ENCODE measurements at regions not wholly inside any gene's neighbourhood (a gene's known extent, or its start where the extent isn't known, plus 50 kb on each side); places are given as distances from the start of the nearest gene placed in this dataset.

- no peak overlapping the region for H3K4me3 ChIP-seq (ENCODE audit: low read depth, low read length)
- DNase-seq (ENCODE audit: low read depth), result no peak
Observed at GRCh38 chr2:8539743-8540551, 141.9 kb upstream of the ID2 start.

DNA sequence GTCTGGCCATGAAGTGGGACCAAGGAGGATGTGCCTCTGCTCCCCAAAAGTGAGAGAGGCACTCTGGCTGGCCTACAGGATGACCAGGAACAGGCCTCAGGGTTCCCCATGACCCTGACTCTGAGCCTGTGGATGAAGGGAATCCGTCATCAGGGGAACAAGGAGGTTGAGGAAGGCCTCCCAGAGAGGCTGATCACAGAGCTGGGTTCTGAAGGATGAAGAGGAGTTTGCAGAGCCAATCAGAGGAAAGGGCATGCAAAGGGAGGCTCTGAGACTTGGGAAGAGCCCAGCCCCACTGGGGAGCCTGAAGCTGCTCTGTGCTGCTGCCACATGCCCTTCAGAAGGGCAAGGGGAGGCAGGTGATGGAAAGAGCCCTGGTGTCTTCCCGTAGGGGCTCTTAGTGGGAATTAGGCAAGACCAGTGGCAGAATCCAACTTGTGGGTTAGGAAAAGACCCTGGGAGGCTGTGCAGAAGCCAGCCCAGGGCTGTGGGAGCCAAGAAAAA is 141.3 kb upstream of the ID2 start:
- H3K4me3 ChIP-seq (ENCODE audit: low read depth, low read length), result no peak overlapping the region

DNA sequence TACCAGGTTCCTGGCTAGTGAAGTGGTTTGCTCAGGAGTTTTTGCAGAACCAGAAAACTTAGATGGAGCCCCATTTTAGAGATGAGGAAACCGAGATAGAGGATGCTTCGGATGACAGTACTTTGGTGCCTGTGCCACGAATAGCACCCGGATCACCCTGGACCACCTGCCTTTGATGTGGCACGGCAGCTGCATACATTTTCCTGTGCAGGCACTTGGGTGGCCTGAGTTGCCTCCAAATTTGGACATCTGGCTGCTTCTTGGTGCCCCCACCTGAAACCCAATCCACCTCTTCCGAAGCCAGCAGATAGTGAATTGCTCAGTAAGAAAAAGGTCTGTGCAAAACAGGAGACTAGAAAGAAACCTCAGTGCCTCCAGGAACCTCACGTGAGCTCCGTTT is 140.6 kb upstream of the ID2 start:
- DNase-seq (ENCODE audit: low read depth), result no peak
- no peak overlapping the region for H3K4me3 ChIP-seq (ENCODE audit: low read depth, low read length)

More for the DNA sequence above, 141.3 kb upstream of the ID2 start:
- no peak for DNase-seq (ENCODE audit: low read depth)

DNA sequence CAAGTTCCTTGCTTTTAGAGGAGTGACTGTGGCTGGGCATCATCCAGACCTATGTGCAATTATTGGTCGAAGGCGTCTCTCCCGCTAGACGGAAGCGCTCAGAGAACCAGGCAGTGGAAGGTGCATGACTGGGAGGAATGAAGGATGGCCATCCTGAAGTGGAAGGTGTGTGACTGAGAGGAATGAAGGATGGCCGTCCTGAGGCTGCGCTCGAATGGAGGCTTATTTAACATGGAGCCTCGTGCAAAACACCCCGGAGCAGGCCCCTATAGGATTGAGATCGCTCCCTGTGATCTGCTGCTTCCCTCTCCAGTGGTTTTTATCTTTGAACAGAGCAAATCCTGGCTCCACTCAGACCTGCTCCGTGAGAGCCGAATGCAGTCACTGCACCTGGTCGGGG is 140.2 kb upstream of the ID2 start:
- no peak overlapping the region for H3K4me3 ChIP-seq (ENCODE audit: low read depth, low read length)
- no peak for DNase-seq (ENCODE audit: low read depth)

DNA sequence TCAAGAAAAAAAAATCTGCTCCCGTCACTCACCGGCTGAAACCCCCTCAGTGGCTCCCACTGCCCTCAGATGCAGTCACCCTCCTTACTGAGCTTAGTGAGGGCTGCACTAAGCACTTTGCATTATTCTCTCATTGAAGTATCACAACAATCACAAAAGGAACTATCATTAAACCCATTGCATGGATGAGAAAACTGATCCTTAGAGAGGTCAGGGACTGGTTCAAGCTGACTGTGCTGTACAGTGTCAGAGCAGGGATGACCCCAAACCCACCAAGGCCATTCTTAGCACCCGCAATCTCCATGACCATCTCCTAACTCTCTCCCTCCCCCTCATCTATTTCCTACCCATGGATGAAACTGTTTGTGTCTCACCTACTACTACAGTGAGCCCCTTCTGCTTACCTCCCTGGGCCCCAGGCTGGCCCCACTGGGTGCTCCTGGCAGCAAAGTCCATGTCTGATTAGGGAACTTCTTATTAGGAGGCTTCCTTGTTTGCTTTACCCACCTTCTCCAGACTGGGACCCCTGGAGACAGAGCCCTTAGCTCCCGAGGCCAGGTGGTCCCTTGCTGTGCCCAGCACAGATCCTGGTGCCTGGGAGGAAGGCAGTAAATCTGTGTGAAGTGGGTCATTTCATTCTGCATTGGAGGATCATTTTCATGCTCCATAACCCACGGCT is 139.3 kb upstream of the ID2 start:
- H3K4me3 ChIP-seq (ENCODE audit: low read depth, low read length), result no peak overlapping the region
- DNase-seq (ENCODE audit: low read depth), result no peak

GRCh38 chr2:8543060-8543382 is 138.8 kb upstream of the ID2 start:
- no peak overlapping the region for H3K4me3 ChIP-seq (ENCODE audit: low read depth, low read length)
- no peak for DNase-seq (ENCODE audit: low read depth)

DNA sequence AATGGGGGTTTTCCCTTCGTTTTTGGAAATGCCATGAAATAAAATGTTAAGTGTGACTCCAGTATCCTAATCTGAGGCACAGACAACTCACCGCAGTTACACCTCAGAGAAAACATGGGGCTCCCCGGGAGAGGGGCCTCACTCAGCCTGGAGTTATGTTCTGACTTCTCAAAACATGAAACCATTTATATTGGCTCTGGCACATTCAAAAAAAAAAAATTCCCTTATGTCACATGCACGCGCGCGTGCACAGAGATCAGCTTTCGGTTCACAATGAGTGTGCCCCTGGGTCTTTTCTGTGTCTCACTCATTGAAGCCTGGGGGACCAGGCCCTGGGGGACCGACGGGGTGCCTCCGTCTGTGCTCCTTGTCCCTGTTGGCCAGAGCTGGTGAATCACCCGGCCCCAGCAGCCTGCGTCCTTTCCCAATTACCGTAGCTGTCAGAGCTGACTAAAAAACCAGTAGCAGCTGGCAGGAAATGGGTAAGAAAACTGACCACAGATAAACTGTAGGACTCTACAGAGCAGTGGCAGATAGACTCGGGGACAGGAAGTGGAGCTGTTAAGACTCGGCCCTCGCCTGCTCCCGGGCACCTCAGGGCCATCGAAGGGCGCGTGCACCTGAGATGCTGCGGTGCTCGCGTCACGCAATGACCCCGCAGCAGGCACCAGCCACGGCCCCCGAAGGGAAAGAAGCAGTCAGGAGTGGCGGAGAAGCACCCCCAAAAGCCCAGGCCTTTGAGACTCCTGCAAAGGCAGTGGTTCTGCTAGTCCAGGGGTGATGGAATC is 138.3 kb upstream of the ID2 start:
- H3K4me3 ChIP-seq (ENCODE audit: low read depth, low read length), result peak overlapping the region; percentile 3
- peak; percentile 34 for DNase-seq (ENCODE audit: low read depth)

DNA sequence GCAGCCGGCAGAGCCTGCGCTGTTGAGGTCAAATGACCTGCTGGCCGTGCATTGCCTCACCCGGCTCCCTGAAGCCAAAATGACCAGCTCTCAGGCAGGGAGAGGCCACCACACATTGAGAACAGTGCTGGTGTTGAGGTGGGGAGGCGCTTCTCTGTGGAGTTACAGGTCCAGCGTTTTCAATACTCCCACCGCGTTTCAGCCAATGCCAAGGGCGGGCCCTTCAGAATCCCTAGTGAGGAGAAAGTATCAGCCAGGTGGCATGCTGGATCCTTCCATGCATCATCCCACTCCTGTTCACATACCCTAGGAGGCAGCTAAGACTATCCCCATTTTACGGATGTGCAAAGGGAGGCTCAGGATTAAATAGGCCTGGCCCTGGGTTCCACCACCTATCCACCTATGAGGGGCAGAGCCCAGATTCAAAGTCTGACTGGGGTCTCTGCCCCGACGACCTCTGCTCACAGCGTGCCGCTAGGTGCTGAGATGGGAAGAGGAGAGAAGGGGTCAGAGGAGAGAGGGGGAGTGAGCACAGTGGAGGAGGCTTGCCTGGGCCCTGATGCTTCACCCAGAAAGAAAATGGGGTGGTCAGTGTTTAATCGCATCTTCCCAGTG is 137.6 kb upstream of the ID2 start:
- no peak for DNase-seq (ENCODE audit: low read depth)
- no peak overlapping the region for H3K4me3 ChIP-seq (ENCODE audit: low read depth, low read length)

- no peak overlapping the region for H3K4me3 ChIP-seq (ENCODE audit: low read depth, low read length)
- DNase-seq (ENCODE audit: low read depth), result peak; percentile 60
Observed at GRCh38 chr2:8544786-8545694, 136.8 kb upstream of the ID2 start.

GRCh38 chr2:8545695-8546611 is 135.9 kb upstream of the ID2 start:
- no peak for DNase-seq (ENCODE audit: low read depth)
- H3K4me3 ChIP-seq (ENCODE audit: low read depth, low read length), result no peak overlapping the region

DNA sequence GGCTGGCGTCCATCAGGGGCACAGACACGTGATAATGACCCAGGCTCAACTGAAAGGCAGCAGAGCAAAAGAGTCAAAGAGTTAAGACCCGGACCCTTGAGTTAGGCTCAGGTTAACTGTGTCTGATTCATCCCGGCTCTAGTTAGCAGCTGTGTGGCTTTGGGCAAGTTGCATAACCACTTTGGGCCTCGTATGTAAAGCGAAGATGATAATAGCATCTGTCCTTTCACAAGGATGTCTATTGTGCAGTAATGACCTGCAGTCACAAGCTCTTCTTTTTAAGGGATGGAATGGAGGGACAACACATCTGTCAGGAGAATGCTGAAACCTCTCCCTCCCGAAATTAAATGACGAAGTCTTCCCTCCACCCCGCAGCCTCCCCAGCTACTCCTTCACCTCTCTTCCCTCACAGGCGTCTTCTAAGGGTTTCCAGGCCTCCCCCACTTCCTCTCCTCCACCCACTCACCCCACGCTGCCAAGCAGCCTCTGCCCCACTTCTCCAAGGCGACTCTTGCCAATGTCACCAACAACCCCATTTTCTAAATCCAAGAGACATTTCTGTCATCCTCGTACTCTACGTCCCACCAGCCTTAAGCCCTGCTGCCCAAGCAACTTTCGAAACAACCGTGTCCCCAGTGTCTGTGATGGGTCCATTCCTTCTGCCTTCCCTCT is 135.1 kb upstream of the ID2 start:
- H3K4me3 ChIP-seq (ENCODE audit: low read depth, low read length), result no peak overlapping the region
- DNase-seq (ENCODE audit: low read depth), result no peak

DNA sequence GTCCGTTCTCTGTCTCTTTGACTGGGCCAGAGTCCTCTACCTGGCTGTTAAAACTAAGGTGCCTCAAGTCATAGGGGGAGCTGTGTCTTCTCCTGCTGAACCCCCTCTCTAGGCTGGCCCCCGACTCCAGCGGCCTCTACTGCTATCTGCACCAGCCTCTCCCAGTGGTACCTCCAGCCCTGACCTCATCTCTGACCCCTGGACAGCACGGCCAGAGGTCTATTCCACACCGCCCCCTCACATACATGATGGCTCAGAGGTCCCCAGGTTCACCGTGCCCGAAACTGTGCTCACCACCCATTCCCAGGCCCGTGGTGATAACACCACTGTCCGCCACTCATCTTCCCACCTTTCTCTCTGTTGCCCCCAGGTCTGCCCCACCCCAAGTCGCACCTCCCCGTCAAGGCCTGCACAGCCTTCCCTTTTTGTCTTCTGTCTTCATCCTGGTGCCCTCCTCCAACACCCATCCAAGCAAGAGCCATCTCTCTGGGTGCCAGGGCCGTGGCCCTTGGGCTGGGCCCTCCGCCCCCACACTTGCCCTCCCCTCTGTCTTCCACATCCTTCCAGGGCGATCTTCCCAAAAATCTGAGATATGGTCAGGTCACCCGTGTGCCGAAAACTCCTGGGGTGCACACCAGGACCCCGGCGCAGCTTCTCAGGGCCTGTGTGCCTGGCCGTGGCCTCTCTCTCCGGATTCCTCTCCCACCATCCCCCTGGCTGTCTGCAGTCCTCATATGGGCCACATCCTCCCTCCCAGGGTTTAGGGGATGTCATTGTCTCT is 134.4 kb upstream of the ID2 start:
- DNase-seq (ENCODE audit: low read depth), result no peak
- H3K4me3 ChIP-seq (ENCODE audit: low read depth, low read length), result no peak overlapping the region

DNA sequence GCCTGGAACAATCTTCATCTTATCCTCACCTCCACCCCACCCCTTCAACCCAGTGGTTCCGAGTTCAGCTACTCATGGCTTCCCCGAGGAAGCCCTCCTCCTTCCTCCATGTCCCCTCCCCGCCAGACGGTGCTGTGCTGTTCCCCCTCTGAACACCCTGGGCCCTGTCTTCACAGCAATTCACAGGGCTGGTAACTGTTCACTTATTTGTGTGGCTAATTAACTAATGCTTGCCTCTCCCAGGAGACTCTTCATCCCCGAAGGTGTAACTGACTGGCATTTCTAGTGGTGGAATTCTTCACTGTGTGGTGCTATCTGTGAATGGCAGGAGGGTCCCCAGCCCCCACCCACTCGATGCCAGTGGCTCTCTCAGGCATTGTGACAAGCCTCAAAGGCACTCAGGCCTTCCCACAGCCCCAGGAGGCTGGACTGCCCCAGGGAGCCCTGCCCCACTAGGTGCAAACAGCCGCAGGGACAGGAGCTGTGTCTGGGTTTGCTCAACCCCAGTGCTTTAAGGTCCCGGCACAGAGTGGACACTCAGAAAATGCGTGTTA is 133.7 kb upstream of the ID2 start:
- H3K4me3 ChIP-seq (ENCODE audit: low read depth, low read length), result no peak overlapping the region
- DNase-seq (ENCODE audit: low read depth), result no peak

DNA sequence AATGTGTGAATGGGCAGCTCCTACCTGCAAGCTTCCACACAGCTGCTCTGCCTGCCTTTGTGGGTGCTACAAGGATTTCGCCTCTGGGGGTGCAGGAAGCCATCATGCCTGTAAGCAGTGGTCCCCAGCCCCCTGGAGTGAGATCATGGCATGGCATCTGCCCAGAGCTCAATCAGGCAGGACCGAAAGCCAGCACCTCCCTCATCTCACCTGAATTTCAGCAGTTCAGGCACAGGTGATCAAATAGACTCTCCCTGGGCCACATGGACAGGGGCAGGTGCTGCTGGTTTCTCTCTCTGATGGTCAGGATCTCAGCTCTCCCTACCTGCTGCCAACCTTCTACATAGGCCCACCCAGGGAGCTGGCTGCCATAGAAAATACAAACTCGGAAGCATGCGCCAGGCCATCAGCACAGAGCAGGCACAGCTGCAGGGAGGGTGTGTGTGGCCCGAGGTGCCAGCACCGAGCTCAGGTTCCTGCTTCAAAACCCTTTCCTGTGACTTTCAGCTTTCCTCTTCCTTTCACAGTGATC is 133.2 kb upstream of the ID2 start:
- no peak for DNase-seq (ENCODE audit: low read depth)
- H3K4me3 ChIP-seq (ENCODE audit: low read depth, low read length), result no peak overlapping the region

GRCh38 chr2:8549273-8549922 is 132.5 kb upstream of the ID2 start:
- no peak for DNase-seq (ENCODE audit: low read depth)
- no peak overlapping the region for H3K4me3 ChIP-seq (ENCODE audit: low read depth, low read length)

DNA sequence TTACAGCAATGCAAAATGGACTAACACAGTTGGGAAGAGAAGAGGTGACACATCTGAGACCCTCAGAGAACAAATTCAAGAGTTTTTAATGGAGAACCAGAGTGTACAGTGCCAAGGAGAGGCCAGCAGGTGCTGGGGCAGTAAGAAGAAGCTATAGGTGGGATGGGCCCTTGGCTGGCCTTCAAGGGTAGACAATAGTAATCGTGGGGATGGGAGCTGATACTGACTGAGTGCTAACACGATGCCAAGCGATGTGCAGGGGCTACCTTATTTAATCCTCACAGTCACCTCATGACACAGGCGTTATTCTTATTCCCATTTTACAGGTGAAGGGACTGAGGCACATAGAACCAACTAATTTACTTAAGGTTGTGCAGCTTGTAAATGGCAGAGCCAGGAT is 131.9 kb upstream of the ID2 start:
- no peak for DNase-seq (ENCODE audit: low read depth)
- no peak overlapping the region for H3K4me3 ChIP-seq (ENCODE audit: low read depth, low read length)

Data from skeletal muscle cell (primary cell).